NCI-H1105 treated with DMSO at 0.1 percent for 48 hours (cell line): ENCODE measurements at regions not wholly inside any gene's neighbourhood (a gene's known extent, or its start where the extent isn't known, plus 50 kb on each side); places are given as distances from the start of the nearest gene placed in this dataset.
"Not testable (repeated sequence)": the region's sequence is repeated elsewhere in the genome, so short reads cannot be mapped to it uniquely, and the experiment has no call there.

ENCODE experiments used
- DNase-seq: peaks from one replicate; lab custom pipeline; 2025; lab: John Stamatoyannopoulos, UW

DNA sequence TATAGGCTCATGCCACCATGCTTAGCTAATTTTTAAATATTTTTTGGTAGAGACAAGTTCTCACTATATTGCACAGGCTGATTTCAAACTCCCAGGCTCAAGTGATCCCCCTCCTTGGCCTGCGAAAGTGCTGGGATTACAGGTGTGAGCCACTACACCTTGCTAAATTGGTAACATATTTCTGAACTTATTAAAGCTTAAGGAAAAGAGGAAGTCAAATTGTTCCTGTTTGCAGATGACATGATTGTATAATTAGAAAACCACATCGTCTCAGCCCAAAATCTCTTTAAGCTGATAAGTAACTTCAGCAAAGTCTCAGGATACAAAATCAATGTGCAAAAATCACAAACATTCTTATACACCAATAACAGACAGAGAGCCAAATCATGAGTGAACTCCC is 248.3 kb upstream of the KITLG start:
- DNase-seq = not testable (repeated sequence)

DNA sequence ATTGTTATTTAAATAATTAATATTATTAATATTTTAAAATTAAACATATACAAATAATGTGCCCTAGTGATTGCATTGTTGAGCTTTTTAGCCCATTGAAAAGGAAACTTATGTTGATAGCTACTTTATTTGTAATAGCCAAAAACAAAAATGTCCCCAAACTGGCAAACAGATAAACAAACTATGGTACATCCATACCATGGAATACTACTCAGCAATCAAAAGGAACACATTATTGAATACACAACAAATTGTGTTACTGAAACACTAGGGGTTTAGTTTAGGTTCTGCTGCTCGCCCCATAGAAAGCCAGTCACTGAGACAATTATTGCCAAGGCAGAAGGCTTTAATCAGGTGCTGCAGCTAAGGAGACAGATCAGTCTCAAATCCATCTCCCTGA is 239.7 kb upstream of the KITLG start:
- DNase-seq = no peak

DNA sequence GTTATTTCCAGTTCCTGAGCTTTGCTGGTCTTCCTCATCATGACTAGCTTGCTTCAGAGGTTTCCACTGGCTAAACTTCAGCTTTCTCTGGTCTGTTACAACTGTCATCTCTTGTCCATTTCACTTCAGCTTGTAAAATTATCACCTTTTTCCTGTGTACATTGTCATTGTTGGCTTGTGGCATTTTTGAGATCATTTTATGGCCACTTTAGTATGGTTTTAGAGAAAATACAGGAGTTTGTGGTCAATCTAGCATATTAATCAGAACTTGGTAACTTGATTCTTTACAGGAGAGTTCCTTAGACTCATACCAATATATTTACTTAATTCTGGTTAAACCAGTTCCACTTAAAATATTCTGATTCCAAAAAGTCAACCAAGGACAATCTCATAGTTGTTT is 235.9 kb upstream of the KITLG start:
- DNase-seq = no peak

DNA sequence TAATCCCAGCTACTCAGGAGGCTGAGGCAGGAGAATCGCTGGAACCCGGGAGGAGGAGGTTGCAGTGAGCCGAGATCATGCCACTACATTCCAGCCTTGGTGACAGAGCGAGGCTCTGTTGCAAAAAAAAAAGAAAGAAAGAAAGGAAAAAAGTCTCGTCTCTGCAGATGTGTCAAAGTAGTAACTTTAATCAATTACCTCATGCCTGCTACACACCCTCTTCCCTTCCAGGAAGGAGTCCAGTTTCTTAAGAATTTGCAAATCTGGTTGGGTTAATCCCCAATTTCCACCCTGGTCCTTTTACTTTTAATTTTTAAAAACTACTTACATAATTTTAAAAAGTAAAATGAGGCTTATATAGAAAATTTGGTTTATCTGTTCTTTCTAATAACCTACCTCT is 234.5 kb upstream of the KITLG start:
- no peak for DNase-seq

DNA sequence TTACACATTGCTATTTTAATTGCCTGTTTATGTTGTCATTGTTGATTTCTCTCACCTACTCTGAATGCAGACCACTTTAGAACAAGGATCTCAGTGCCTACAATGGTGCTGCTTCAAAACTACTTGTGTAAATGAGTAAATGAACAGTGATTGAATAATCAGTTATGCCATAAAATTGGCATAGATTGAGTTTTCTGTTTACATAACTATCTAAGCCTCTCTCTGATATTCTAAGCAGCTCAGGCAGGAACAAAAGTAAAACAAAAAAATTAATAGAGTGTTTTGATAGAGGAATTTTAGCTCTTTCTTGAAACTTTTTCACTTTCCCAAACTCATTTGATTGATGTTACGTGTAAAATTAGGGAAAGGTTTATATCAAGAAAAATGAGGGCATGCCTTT is 232.3 kb upstream of the KITLG start:
- DNase-seq = no peak

DNA sequence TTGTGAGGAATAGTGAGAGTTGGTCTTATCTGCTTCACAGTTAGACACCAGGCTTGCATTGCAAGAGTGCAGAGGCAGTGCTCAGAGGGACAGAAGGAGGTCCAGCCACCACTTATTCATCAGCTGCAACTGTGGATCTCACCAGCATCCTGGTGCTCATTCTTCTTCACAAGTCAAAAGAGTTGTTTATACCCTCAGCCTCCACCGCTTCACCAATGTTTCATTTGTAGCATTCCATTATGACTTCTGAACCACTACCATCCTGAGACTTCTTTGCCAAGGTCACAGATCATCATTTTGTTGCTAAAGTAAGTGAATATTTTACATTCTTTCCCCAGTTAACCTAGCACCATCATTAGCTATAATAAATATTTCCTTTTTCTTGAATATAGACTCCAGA is 230.5 kb upstream of the KITLG start:
- DNase-seq = no peak

DNA sequence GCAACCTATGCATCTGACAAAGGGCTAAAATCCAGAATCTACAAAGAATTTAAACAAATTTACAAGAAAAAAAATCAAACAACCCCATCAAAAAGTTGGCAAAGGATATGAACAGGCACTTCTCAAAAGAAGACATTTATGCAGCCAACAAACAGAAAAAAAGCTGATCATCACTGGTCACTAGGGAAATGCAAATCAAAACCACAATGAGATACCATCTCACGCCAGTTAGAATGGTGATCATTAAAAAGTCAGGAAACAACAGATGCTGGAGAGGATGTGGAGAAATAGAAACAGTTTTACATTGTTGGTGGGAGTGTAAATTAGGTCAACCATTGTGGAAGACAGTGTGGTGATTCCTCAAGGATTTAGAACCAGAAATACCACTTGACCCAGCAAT is 229.6 kb upstream of the KITLG start:
- not testable (repeated sequence) for DNase-seq

DNA sequence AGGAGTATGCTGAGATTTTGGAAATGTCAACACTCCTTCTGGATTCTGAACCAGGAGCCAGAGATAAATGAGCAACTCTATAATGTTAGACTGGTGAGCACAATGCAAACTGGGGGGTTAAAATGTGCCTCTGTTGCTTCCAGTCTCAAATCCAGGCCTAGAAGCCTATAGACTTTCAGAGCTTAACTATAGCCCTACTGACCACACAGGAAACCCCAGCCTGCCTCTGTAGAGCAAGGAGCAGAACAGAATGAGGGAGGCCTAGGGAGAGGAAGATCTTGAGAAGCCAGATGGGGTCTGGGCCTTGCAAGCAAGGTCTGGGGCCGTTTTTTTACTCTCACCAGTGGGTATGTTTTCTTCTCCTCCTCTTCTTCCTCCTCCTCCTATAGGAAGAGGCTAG is 225.4 kb upstream of the KITLG start:
- DNase-seq = no peak

DNA sequence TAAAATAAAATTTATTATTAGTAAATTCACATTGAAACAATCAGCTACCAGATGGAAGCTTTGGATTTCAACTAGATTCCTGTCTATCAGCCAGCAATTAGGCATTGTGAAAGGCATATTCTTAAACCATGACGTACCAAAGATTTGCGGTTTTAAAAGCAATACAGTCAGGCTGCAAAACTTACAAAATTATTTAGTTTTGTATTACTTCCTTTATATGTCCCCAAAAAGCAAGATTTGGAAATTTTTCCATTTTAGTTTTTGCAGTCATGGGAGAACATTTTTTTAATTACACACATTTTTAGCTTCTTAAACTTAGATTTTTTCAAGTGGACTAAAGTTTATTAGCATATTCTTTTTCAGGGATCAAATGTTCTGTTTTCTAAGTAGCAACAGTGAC is 225.0 kb upstream of the KITLG start:
- DNase-seq = no peak

DNA sequence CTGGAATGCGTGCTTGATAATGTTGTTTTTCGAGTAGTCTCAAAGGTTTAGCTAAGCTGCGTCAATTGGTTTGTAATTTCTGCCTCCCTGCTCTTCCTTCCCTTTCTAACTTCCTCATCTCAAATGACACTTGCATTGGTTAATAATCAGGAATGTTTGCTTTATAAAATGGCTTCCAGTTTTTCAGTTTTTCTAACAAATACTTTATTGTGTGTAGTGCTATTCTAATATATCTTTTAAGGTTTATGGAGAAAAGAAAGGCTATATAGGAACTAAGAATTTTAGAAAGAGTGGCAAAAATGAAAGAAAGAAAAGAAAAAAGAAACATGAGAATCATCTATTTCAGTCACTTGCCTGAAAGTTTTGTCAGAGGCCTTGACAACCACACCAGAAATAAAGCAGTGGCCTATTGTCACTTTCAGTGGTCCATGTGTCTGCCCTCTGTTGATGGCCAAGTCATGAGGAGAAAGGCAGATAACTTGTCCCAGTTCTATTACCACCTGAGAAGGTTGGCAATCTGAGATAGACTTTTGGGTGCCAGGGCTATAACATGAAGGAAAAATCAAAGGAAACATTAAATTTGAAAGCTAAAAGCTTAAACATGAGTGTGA is 221.9 kb upstream of the KITLG start:
- DNase-seq = no peak

DNA sequence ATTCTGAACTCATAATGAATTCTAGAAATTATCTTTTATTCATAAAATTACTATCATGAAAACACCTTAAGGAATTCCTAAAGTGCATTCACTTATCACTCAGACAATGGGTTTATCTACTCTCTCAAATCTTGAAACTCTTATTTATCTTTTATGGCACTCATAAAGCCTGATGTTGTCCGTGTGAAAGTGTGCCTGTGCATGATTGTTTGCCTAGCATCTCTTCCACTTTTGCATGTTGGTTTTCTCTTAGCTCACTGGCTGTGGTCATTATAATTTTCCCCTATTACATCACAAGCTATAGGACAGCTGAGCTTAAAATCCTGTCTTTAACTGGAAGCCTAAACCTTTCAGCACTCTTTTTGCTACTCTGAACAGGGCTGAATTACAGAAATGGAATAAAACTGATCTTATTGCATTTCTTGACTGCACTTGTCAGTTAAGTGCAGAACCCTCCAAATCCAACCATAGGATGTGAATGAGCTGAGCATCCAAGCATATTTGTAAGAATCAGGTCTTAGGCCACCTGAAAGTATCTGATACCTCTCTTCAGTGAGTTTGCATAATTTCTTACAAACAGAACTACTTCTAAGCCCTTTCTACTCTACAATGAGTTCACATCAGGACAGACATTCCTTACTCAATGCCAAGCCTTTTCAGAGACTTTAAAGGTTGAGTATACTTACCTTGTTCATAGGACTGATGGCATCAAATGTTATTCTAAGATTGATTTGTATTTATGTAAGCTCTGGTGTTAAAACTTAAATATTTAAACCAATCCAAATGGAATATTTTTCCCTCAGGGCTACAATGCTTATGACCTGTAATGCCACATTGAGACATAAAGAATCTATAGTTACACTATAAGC is 221.2 kb upstream of the KITLG start:
- no peak for DNase-seq

DNA sequence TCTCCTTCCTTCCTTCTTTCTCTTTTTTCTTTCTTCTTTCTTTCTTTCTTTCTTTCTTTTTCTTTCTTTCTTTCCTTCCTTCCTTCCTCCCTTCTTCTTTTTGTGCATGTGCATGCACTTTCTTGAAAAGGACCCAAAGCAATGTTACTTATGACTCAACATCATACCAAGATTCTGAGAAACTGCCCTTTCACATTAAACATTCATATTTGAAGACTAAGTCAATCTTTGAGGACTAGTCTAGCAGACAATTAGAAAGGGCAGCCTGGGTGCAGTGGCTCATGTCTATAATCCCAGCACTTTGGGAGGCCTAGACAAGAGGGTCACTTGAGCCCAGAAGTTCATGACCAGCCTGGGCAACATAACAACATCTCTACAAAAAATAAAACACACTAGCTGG is 212.8 kb upstream of the KITLG start:
- no peak for DNase-seq

DNA sequence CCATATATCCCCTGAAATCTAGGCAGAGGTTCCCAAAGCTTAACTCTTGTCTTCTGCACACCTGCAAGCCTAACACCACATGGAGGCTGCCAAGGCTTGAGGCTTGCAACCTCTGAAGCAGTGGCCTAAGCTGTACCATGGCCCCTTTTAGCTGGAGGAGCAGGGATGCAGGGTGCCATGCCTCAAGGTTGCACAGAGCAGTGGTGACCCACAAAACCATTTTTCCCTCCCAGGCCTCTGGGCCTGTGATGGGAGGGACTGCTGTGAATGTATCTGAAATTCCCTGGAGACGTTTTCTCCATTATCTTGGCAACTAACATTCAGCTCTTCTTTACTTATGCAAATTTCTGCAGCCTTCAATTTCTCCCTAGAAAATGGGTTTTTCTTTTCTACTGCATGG is 210.0 kb upstream of the KITLG start:
- DNase-seq = no peak

DNA sequence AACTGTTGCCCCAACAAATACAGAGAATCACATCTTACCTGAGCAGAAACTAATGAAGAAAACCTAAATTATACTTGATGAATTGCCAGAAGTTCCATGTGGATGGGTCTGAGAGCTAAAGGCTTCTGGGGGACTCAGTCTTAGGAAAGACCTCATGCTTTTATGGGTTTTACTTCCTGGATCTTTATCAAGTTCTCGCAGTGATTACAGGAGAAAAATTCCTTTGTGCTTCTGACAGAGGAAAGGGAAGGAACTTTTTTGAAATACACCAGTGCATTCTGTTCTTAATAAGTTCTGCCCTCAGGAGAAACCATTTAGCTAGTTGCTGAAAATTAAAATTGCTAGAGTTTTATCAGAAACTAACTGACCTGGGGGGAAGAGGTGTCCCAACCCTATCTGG is 203.9 kb upstream of the KITLG start:
- DNase-seq = no peak

DNA sequence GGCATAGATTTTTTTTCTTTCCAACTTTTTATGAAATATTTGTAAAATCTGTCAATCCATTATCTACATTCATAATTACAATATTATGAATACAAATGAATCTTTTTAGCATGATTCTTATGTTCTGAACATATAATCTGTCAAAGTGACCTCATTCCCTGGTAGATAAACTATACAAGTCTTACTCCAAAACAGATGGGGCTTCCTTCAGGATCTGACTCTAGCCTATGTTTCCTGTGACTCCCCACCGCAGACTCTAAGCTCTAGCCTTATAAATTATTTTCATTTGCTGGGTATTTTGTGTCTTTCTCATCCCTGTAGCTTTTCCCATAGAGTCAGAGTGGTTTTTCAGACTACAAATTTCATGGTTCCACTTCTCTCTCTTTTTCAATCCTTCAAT is 202.1 kb upstream of the KITLG start:
- no peak for DNase-seq

DNA sequence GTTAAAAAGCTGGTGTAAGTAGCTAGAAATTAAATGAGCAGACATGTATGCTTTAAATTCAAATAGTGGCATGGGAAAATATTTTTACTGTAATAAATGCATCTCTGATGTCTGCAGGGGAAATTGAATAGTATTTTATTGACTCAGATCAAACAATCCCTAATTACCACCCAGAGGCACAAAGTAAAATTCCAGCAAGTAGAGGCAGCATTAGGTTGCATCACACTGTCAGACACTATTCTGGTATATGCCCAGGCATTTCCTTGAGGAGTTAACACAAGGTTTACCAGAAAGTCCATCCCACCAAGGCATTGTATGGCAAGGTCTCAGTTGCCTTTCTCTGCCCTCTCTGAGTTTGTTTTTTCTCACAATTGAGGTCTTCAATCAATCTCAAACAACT is 201.6 kb upstream of the KITLG start:
- DNase-seq = no peak

DNA sequence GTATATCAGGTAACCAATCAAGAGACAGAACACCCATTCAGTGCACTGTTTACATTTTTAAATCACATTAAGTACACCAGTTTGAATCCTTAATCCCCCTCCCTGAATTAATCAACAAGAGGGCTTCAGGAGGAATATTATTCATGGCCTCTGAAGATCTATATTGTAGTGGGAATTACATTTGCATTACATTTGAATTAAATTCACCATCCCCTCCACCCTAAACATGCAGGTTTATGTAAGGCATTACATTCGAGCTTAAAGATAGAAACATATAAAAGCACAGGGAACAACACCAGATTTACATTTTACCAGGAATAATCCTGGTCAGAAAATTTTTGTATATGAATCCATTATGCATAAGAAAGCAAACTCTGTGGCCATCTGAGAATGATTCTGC is 197.8 kb upstream of the KITLG start:
- DNase-seq = no peak

DNA sequence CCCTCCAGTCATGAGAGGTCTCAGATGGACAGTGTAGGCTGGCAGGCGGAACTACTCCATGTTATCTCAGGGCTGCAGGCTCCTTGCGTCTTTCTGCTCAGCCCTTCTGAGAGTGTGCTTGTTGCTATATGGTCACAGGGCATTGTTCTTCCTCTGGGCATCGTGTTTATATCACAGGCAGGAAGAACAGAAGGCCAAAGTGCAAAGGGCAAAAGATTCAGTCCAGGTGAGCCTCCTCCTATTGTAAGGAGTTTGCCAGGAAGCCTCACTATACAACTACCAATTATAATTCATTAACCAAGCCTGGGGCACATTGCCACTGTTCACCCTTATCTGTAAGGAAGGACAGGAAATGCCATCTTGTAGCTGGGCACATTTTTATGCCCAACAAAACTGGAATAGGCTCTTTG is 195.5 kb upstream of the KITLG start:
- no peak for DNase-seq

DNA sequence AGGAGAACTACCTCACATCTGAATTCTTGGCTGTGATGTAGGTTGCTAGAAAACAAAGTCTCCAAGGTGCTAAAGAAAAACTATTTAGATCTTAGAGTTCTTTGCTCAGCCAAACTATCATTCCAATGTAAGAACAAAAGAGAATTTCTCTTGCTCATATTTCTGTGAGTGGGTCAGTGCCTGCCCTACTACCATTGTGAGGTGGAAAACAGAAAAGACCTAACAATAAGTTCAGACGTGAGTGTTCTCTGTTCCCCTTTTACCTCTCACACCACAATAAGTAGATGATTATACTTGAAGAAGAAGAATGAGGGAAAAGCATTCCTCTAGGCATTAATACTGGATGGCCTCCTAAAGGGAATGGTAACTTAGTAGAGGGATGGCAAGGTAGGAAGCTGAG is 187.4 kb upstream of the KITLG start:
- no peak for DNase-seq

DNA sequence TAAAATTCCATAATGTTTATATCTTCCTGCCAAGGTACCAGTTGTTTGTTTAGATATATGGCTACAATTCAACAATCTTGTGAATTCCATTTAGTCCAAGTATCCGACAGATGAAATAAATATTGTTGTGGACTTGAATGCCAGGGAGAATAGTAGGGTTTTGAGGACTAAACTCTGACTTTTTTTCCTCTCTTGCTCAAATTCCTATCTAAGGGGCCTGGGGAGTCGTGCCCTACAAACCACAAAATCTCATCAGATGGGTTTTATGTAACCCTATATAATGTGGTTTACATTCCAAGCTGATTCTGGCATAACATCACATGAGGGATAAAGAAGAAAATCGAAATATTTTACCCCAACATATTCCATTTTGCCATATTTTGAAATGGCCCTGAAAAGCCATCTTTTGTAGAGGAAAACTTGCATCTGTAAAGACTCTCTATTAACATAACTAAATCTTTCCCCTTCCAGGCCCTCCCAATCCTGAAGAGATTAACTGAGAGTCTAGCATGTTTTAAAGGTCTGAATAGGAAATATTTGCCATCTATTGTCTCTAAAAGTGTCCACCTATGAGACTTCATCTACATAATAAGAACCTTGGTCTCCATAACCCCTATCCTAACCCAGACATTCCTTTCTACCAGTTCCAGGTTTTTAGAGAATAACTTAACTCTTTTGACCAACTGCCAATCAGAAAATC is 184.7 kb upstream of the KITLG start:
- DNase-seq = no peak

DNA sequence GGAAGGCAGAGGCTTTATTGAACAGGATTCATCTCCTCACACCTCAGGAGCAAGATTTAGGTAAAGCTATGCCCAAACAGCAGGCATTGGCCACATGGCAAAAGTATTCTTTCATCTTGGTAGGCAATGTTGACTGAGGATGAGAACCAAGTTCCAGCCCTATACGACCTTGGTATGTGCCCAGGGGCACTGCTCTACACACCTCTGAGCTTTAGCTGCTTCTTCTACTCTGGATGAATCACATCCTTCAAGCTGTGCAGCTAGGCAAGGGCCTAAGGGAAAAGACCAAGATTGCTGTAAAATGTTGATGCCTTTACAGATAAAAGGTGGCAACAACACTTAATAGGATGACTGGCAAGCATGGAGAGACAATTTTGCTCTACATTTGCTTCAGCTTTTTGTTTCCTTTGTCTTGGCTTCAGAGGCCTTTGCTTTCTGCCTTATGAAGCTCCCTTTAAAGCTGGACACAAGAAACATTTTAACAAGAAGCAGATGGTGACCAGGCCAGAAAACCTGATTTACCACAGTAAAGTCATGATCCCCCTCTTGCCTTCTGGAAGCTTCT is 183.3 kb upstream of the KITLG start:
- DNase-seq = no peak

DNA sequence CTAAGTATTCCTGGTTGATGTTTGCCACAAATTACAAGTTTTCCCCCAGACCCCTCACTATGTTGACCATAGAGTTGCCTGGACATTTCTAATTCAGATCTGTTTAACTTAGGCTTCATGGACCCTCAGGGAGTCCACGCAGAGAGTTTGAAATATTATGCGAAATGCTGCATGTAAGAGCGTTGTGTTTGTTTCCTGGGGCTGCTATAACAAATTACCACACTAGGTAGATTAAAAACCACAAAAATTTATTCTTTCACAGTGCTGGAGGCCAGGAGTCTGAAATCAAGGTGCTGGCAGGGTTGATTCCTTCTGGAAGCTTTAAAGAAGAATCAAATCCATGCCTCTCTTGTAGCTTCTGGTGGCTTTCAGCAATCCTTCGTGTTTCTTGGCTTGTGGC is 177.9 kb upstream of the KITLG start:
- no peak for DNase-seq

DNA sequence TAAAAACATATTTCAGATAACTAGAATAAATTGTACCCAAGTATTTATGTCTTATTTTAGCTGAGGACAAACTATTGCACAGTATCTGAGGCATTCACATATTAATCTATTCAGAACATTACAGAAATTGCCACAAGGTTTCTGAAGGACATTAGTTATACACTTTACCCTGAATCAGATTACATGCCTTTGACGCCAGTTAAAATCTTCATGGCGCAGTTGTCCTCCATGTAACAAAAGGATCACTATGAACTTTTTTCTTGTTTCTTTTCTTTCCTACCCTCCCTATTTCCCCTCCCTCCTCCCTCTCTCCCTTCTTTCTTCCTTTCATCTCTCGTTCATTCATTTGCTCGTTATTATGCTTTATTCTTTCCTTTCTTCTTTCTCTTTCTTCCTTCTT is 176.6 kb upstream of the KITLG start:
- no peak for DNase-seq
